ENCODE measurements at regions not wholly inside any gene's neighbourhood (a gene's known extent, or its start where the extent isn't known, plus 50 kb on each side); places are given as distances from the start of the nearest gene placed in this dataset.

- FAIRE-seq, result no peak
Measured at GRCh38 chr14:71585361-71585760, 346.9 kb upstream of the RGS6 start.

DNA sequence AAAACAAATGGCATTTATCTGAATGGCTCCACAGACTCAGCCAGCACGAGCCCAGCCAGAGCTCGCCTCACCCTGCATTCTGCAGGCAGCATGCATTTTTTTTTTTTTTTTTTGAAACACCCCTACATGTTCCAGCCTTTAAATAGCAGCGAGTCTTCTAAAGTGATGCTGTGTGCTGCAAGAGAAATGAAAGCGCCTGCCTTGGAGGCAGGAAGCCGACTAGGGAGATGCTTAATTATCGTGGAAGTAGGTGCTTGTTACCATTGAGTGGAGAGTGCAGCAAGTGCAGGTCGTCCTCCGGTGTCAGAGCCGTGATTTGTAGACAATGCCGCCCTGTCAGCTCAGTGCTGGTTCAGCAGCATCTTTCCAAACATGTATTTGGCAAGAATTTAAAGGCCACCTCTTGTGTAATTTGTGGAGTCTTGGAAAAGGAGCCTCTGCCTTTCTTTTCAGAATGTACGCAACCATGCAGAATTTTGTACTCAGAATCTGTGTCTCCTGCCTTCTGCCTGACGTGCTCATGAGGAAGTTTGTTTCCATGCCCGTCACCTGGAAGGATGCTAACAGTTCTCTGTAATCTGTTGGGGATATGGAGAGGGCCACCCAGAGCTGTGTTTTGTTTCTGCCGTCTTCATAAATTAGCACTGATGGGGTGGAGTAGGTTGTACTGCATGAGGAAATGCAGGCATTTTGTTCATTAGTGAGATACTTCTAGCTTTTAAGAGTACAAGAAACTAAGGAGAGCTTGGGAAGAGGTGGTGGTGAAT, 345.9 kb upstream of the RGS6 start:
- FAIRE-seq, result no peak

- FAIRE-seq, result no peak
Measured at GRCh38 chr14:71588028-71588427, 344.2 kb upstream of the RGS6 start.

- no peak for FAIRE-seq
Measured at GRCh38 chr14:71588576-71589215, 343.5 kb upstream of the RGS6 start.

DNA sequence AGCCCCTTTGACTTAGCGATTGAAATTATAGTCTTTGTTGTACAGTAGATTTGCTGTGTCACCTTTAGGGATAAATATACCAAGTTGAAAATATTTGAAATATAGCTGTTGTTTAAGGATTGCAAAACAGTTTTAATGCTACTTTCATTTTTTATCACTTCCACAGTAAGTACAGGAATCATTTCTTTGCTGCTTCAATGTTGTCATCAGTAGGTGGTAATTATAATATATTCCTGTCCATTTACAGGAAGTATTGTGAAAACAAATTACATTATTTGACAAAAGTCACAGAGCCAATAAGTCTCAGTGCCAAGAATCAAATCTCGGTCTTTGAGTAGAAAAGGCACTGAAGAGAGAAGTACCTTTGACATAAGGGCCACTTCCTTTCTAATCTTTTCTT, 342.6 kb upstream of the RGS6 start:
- no peak for FAIRE-seq

GRCh38 chr14:71590131-71590530, 342.1 kb upstream of the RGS6 start:
- FAIRE-seq, result no peak

- no peak for FAIRE-seq
Measured at GRCh38 chr14:71591231-71591630, 341.0 kb upstream of the RGS6 start.

DNA sequence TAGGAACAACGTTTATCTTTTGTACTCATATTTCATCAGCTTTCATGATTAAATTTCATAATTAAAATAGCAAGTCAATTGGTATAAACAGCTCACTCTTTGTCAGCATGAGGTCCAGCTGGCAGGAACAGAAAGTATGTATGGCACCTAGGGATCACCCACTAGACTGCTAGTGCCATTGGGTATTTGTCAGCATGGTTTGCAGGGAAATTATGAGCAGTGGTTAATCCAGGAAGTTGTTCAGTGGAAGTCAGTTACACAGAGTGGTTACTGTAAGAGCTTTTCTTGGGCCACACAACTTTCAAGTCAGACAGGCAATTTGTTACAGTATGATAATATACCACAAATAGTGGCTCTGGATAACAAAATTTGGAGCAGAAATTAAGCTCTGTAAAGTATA, 340.3 kb upstream of the RGS6 start:
- no peak for FAIRE-seq

GRCh38 chr14:71592361-71592760, 339.9 kb upstream of the RGS6 start:
- FAIRE-seq, result no peak

DNA sequence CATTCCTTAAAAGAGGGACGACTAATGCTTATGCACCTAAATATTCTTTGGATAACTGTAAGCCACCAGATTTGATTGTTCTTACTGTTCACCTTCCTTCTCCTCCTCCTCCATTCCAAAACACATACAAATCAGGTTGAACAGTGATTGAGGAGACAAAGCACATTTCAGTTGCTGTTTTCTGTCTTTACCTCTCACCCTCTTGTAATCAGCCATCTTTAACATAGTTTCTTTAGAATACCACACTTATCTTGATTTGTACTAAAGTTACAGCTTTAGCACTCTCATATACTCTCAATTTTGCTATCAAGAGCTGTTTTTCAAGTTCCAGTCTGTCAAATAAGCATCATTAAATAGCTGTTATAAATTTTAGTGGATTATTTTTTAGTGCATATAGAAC, 338.3 kb upstream of the RGS6 start:
- no peak for FAIRE-seq

- FAIRE-seq, result peak; percentile 84
Measured at GRCh38 chr14:71594821-71595220, 337.4 kb upstream of the RGS6 start.

DNA sequence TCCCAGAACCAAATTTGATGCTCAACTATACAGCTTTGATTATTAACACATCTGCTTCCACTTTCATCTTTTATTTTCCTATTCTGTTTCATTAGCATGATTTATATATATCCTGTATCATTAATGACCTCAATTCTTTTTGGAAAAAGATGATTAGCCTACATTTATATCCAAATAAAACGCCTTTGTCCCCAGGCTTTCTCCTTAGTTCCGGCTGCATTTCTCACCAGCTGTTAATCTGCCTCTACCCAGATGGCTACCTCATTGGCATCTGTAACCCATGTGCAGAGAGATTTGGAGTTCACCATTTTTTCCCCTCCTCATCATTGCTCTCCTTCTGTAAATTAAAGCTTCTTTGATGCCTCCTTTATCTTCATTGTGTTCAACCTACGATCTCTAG, 336.8 kb upstream of the RGS6 start:
- no peak for FAIRE-seq

DNA sequence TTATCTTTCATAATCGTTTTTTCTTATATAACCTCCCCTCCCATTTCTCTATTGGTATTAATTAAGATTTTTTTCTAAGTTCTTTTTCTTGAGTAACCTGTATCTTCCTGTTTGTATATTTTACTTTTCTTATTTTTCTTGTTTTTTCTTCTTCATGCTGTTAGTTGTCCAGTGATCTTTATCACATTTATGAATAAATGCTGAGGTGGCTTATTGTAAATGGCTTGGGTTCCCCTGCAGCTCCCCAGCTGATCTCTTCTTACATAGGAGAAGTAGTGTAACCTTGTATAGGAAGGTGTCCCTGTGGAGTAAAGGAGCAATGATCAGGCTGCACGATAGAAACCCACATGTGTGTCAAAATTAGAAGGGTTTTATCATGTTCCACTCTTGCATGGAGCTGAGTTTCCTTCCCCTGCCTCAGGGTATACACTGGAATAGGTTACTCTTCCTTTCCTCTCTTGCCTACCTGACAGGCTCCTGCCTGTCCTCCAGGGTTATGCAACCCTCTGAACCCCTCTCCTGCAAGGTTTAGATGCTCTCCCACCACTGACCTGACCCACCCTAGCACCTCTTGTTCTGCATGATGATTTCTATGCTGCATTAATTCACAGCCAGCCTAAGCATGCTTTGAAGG, 334.8 kb upstream of the RGS6 start:
- no peak for FAIRE-seq

GRCh38 chr14:71597955-71598660, 334.1 kb upstream of the RGS6 start:
- no peak for FAIRE-seq

GRCh38 chr14:71600309-71600708, 331.9 kb upstream of the RGS6 start:
- no peak for FAIRE-seq

DNA sequence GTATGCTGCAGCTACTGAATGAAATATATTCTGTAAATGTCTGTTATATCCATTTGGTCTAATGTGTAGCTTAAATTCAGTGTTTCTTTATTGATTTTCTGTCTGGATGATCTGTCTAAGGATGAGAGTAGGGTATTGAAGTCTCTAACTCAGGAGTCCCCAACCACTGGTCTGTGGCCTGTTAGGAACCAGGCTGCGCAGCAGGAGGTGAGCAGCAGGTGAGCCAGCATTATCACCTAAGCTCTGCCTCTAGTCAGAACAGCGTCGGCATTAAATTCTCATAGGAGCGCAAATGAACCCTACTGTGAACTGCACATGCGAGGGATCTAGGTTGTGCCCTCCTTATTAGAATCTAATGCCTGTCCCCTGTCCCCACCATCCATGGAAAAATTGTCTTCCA, 329.7 kb upstream of the RGS6 start:
- FAIRE-seq, result no peak

DNA sequence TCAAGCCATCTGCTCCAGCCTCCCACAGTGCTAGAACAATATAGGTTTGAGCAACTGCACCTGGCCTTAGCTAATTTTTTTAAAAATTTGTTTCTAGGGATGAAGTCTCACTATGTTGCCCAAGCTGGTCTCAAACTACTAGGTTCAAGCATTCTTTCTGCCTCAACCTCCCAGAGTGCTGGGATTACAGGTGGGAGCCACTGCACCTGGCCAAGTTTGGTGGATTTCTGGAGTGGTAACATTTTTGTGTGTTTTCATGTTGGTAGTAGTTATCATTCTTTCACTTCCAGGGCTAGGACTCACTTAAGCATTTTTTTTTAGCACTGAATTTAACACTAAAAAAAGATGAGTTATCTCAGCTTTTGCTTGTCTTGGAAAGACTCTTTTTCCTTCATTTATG, 328.0 kb upstream of the RGS6 start:
- no peak for FAIRE-seq

- FAIRE-seq, result no peak
Measured at GRCh38 chr14:71606064-71606463, 326.2 kb upstream of the RGS6 start.

- no peak for FAIRE-seq
Measured at GRCh38 chr14:71606575-71606974, 325.7 kb upstream of the RGS6 start.

- FAIRE-seq, result no peak
Measured at GRCh38 chr14:71607056-71607455, 325.2 kb upstream of the RGS6 start.

- peak; percentile 54 for FAIRE-seq
Measured at GRCh38 chr14:71610149-71610548, 322.1 kb upstream of the RGS6 start.

DNA sequence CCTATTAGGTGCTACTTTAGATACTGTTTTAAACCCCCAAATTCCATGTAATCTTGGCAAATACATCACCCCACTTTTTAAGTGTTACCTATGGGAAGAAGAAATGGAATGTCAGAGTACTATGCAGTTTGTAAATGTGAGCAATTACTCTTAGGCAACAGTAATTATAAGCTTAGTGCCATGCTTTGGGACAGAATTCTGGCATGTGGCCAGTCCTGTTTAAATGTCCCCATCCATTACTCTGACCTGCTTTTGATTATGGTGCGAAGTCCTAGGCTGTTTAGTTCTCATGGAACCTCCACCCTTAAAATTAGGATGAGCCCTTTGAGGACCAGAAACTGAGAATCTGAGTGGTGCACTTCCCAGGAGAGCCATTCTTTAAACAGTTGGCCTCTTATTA, 321.4 kb upstream of the RGS6 start:
- FAIRE-seq, result no peak

DNA sequence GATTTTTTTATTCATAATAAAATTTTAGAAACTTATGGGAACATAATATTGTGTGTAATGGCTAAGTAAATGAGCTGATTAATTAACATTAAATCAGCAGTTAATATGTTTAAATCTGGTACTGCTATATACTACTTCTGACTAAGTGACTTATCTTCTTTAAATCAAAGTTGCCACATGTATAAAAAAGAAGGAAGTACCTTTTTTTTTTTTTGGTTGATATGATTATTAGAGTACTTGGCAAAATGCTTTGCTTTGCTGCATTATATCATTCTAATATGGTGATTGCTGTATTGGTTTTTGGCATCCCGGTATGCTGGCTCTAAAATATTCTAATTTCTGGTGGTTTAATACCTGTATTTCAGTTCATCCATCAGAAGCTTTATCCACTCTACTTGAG, 319.1 kb upstream of the RGS6 start:
- FAIRE-seq, result no peak

GRCh38 chr14:71616013-71616412, 316.2 kb upstream of the RGS6 start:
- no peak for FAIRE-seq

Measured in endometrium (tissue), 2 donors.